Middle frontal gyrus (tissue), 1 donor: ENCODE measurements at regions not wholly inside any gene's neighbourhood (a gene's known extent, or its start where the extent isn't known, plus 50 kb on each side); places are given as distances from the start of the nearest gene placed in this dataset.

ENCODE experiments used
- DNase-seq: peaks from one replicate; pipeline ENCODE4 v3.0.0-alpha.2; 2015; ENCODE audit warnings: low spot score; ENCODE audit errors: extremely low spot score

- DNase-seq: no peak
Measured at GRCh38 chr14:101351146-101351545, 210.1 kb upstream of the DIO3 start.

- DNase-seq: no peak
Measured at GRCh38 chr14:101351769-101352168, 209.5 kb upstream of the DIO3 start.

- no peak for DNase-seq
Measured at GRCh38 chr14:101352567-101352966, 208.7 kb upstream of the DIO3 start.

- no peak for DNase-seq
Measured at GRCh38 chr14:101353422-101353821, 207.9 kb upstream of the DIO3 start.

- no peak for DNase-seq
Measured at GRCh38 chr14:101354726-101355125, 206.6 kb upstream of the DIO3 start.

- no peak for DNase-seq
Measured at GRCh38 chr14:101355284-101355683, 206.0 kb upstream of the DIO3 start.

GRCh38 chr14:101357038-101357437 is 204.3 kb upstream of the DIO3 start:
- no peak for DNase-seq

- DNase-seq: no peak
Measured at GRCh38 chr14:101357559-101358319, 203.6 kb upstream of the DIO3 start.

GRCh38 chr14:101358320-101359125 is 202.8 kb upstream of the DIO3 start:
- DNase-seq: no peak

- no peak for DNase-seq
Measured at GRCh38 chr14:101359221-101360053, 201.9 kb upstream of the DIO3 start.

GRCh38 chr14:101360054-101360911 is 201.0 kb upstream of the DIO3 start:
- DNase-seq: no peak

- no peak for DNase-seq
Measured at GRCh38 chr14:101361044-101361443, 200.3 kb upstream of the DIO3 start.

- DNase-seq: no peak
Measured at GRCh38 chr14:101361451-101362433, 199.6 kb upstream of the DIO3 start.

GRCh38 chr14:101362529-101363260 is 198.6 kb upstream of the DIO3 start:
- DNase-seq: no peak

- DNase-seq: no peak
Measured at GRCh38 chr14:101363261-101363555, 198.1 kb upstream of the DIO3 start.

GRCh38 chr14:101363880-101364391 is 197.4 kb upstream of the DIO3 start:
- no peak for DNase-seq

- DNase-seq: no peak
Measured at GRCh38 chr14:101364503-101365328, 196.6 kb upstream of the DIO3 start.
